Parathyroid adenoma (tissue), 2 donors: ENCODE measurements at regions not wholly inside any gene's neighbourhood (a gene's known extent, or its start where the extent isn't known, plus 50 kb on each side); places are given as distances from the start of the nearest gene placed in this dataset.
A peak's percentile ranks its signal among the peaks of the same experiment; 100 is the strongest.
"Not testable (repeated sequence)": the region's sequence is repeated elsewhere in the genome, so short reads cannot be mapped to it uniquely, and the experiment has no call there.

Source experiments
- H2AFZ ChIP-seq: fragments of 300-600 bp; sonication (generic); one replicate; pipeline ENCODE4 v1.7.0; 2017; ENCODE audit warnings: antibody characterized with exemption, mild to moderate bottlenecking
- H3K27ac ChIP-seq: fragments of 300-600 bp; sonication (generic); one replicate; pipeline ENCODE4 v1.7.0; 2017
- H3K27me3 ChIP-seq: fragments of 300-600 bp; sonication (generic); one replicate; pipeline ENCODE4 v1.7.0; 2017; ENCODE audit warnings: low read length; ENCODE audit not compliant: control insufficient read depth, insufficient read depth
- H3K36me3 ChIP-seq: fragments of 300-600 bp; sonication (generic); one replicate; pipeline ENCODE4 v1.7.0; 2017; ENCODE audit warnings: low read length; ENCODE audit not compliant: control insufficient read depth, insufficient read depth
- H3K4me1 ChIP-seq: fragments of 300-600 bp; sonication (generic); one replicate; pipeline ENCODE4 v1.7.0; 2017; ENCODE audit warnings: control low read depth
- H3K4me2 ChIP-seq: fragments of 300-600 bp; sonication (generic); one replicate; pipeline ENCODE4 v1.7.0; 2017; ENCODE audit warnings: low read length
- H3K4me3 ChIP-seq: fragments of 300-600 bp; sonication (generic); one replicate; pipeline ENCODE4 v1.7.0; 2017; ENCODE audit warnings: low read depth, low read length
- H3K79me2 ChIP-seq: fragments of 300-600 bp; sonication (generic); one replicate; pipeline ENCODE4 v1.7.0; 2017; ENCODE audit warnings: control low read depth
- H3K9ac ChIP-seq: fragments of 300-600 bp; sonication (generic); one replicate; pipeline ENCODE4 v1.7.0; 2017; ENCODE audit warnings: mild to moderate bottlenecking
- H3K9me3 ChIP-seq: fragments of 300-600 bp; sonication (generic); one replicate; pipeline ENCODE4 v1.7.0; 2017; ENCODE audit warnings: low read length; ENCODE audit not compliant: control insufficient read depth
- TF ChIP-seq, protein P1 (sequence below): fragments of 300-600 bp; sonication (generic); IDR thresholded peaks from one replicate; pipeline ENCODE4 v1.7.0; 2017; ENCODE audit warnings: antibody characterized with exemption, mild to moderate bottlenecking
- donor health status: primary hyperparathyroidism.

- no peaks in the 10 kb centered on the region for H3K9me3 ChIP-seq
- no peak overlapping the region for H3K27ac ChIP-seq
- no peaks in the 10 kb centered on the region for H3K4me1 ChIP-seq
- no peaks in the 10 kb centered on the region for H3K27me3 ChIP-seq
- H2AFZ ChIP-seq = no peak overlapping the region
- no peaks in the 10 kb centered on the region for H3K36me3 ChIP-seq
- H3K4me2 ChIP-seq = no peak overlapping the region
- H3K4me3 ChIP-seq = no peak overlapping the region
- H3K9ac ChIP-seq = no peak overlapping the region
- H3K79me2 ChIP-seq = no peaks in the 10 kb centered on the region
- TF ChIP-seq, protein P1, sequence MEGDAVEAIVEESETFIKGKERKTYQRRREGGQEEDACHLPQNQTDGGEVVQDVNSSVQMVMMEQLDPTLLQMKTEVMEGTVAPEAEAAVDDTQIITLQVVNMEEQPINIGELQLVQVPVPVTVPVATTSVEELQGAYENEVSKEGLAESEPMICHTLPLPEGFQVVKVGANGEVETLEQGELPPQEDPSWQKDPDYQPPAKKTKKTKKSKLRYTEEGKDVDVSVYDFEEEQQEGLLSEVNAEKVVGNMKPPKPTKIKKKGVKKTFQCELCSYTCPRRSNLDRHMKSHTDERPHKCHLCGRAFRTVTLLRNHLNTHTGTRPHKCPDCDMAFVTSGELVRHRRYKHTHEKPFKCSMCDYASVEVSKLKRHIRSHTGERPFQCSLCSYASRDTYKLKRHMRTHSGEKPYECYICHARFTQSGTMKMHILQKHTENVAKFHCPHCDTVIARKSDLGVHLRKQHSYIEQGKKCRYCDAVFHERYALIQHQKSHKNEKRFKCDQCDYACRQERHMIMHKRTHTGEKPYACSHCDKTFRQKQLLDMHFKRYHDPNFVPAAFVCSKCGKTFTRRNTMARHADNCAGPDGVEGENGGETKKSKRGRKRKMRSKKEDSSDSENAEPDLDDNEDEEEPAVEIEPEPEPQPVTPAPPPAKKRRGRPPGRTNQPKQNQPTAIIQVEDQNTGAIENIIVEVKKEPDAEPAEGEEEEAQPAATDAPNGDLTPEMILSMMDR = peak; percentile 31
Measured at GRCh38 chr6:28683945-28684538, 158.4 kb downstream of the GPX5 start.

- not testable (repeated sequence) for H2AFZ ChIP-seq, H3K4me2 ChIP-seq, H3K9me3 ChIP-seq, H3K79me2 ChIP-seq, H3K4me3 ChIP-seq, H3K4me1 ChIP-seq, H3K9ac ChIP-seq, H3K27ac ChIP-seq, H3K27me3 ChIP-seq, H3K36me3 ChIP-seq
Measured at GRCh38 chr6:28685960-28686359, 160.3 kb downstream of the GPX5 start.

- TF ChIP-seq, protein P1 = peak; percentile 73
- H3K4me2 ChIP-seq, H3K4me3 ChIP-seq, H3K9me3 ChIP-seq, H3K4me1 ChIP-seq, H3K9ac ChIP-seq, H3K79me2 ChIP-seq, H3K27me3 ChIP-seq, H3K36me3 ChIP-seq, H2AFZ ChIP-seq, H3K27ac ChIP-seq: not testable (repeated sequence)
Measured at GRCh38 chr6:28686446-28687027, 160.9 kb downstream of the GPX5 start.

- H3K9me3 ChIP-seq, H3K79me2 ChIP-seq, H3K27ac ChIP-seq, H3K4me3 ChIP-seq, H2AFZ ChIP-seq, H3K4me1 ChIP-seq, H3K4me2 ChIP-seq, H3K9ac ChIP-seq, H3K36me3 ChIP-seq, H3K27me3 ChIP-seq: not testable (repeated sequence)
Measured at GRCh38 chr6:28687309-28687981, 161.8 kb downstream of the GPX5 start.

DNA sequence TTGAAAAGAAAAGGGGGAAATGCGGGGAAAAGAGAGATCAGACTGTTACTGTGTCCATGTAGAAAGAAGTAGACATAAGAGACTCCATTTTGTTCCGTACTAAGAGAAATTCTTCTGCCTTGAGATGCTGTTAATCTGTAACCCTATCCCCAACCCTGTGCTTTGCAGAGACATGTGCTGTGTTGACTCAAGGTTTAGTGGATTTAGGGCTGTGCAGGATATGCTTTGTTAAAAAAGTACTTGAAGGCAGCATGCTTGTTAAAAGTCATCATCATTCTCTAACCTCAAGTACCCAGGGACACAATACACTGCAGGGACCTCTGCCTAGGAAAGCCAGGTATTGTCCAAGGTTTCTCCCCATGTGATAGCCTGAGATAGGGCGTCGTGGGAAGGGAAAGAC, 166.3 kb downstream of the GPX5 start:
- not testable (repeated sequence) for H3K4me1 ChIP-seq, H3K9me3 ChIP-seq, H3K4me2 ChIP-seq, H3K79me2 ChIP-seq, H3K4me3 ChIP-seq, H3K9ac ChIP-seq, H2AFZ ChIP-seq, H3K36me3 ChIP-seq, H3K27ac ChIP-seq
- peaks cover 20% of the 10 kb centered on the region for H3K27me3 ChIP-seq

DNA sequence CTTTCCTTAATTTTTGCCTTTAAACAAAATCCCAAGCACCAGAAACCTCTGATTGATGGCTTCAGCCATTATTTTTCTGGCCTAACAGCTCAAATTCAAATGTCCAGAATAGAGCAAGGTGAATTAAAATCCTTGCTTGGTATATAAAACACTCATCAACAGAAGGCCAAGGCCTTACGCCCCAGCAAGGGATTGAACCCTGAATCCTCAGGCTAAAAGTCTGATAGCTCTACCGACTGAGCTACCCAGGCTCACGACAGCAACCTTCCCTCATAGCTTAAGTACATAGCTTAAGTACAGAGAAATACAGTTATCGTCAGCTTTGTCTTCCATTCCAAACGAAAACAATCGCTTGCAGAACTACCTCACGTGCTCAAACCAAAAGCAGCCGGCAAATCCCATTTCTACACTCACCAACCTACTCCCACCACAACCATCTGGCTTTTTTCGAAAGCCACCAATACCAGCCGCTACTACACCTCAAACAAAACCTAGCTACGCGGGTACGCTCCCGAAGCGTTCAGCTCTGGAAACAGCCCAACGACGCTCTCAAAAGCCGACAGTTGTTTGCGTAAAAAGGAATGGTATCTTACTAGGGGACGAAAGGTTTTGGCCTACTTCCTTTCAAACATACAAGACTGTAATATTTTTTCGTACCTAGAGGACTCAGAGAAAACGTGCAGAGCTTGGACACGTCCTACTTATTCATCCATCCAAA, 167.5 kb downstream of the GPX5 start:
- Histone ChIP-seq H3K4me3 (no peak overlapping the region), H3K9me3 (no peaks in the 10 kb centered on the region), H3K36me3 (no peaks in the 10 kb centered on the region), H3K27me3 (peaks cover 20% of the 10 kb centered on the region), H3K27ac (no peak overlapping the region), H2AFZ (no peak overlapping the region), H3K9ac (no peak overlapping the region), H3K4me2 (no peak overlapping the region), H3K4me1 (no peaks in the 10 kb centered on the region), H3K79me2 (no peaks in the 10 kb centered on the region)
- TF ChIP-seq, protein P1 = no peak
